ENCODE measurements at regions not wholly inside any gene's neighbourhood (a gene's known extent, or its start where the extent isn't known, plus 50 kb on each side); places are given as distances from the start of the nearest gene placed in this dataset.
"Not testable (repeated sequence)": the region's sequence is repeated elsewhere in the genome, so short reads cannot be mapped to it uniquely, and the experiment has no call there.

- H3K4me3 ChIP-seq (ENCODE audit: low read depth, low read length): no peak overlapping the region
- no peaks in the 10 kb centered on the region for H3K36me3 ChIP-seq (ENCODE audit: control insufficient read depth, insufficient read depth, low read length)
- H3K4me2 ChIP-seq (ENCODE audit: low read length): no peak overlapping the region
- no peaks in the 10 kb centered on the region for H3K4me1 ChIP-seq
- H3K27me3 ChIP-seq (ENCODE audit: control insufficient read depth, insufficient read depth, low read length): no peaks in the 10 kb centered on the region
- no peak overlapping the region for H3K27ac ChIP-seq
- H3K9ac ChIP-seq: no peak overlapping the region
- no peak overlapping the region for H2AFZ ChIP-seq
- no peaks in the 10 kb centered on the region for H3K79me2 ChIP-seq
- TF ChIP-seq CTCF (IDR thresholded peaks at IDR 0.05): no peak
- no peaks in the 10 kb centered on the region for H3K9me3 ChIP-seq (ENCODE audit: control insufficient read depth, low read length)
Observed at GRCh38 chr2:132282911-132283310, 121.2 kb upstream of the ANKRD30BL start.

GRCh38 chr2:132286289-132286911 lies 124.6 kb upstream of the ANKRD30BL start:
- H3K4me2 ChIP-seq (ENCODE audit: low read length); H3K4me1 ChIP-seq; H3K79me2 ChIP-seq; H2AFZ ChIP-seq; H3K4me3 ChIP-seq (ENCODE audit: low read depth, low read length); H3K27ac ChIP-seq; H3K9me3 ChIP-seq (ENCODE audit: control insufficient read depth, low read length); H3K27me3 ChIP-seq (ENCODE audit: control insufficient read depth, insufficient read depth, low read length); H3K36me3 ChIP-seq (ENCODE audit: control insufficient read depth, insufficient read depth, low read length); H3K9ac ChIP-seq: not testable (repeated sequence)

- H3K79me2 ChIP-seq; H3K36me3 ChIP-seq (ENCODE audit: control insufficient read depth, insufficient read depth, low read length); H3K4me2 ChIP-seq (ENCODE audit: low read length); H3K27ac ChIP-seq; H3K27me3 ChIP-seq (ENCODE audit: control insufficient read depth, insufficient read depth, low read length); H3K9me3 ChIP-seq (ENCODE audit: control insufficient read depth, low read length); H3K4me3 ChIP-seq (ENCODE audit: low read depth, low read length); H3K4me1 ChIP-seq; H3K9ac ChIP-seq; H2AFZ ChIP-seq: not testable (repeated sequence)
Observed at GRCh38 chr2:132287910-132288309, 126.2 kb upstream of the ANKRD30BL start.

- H3K4me2 ChIP-seq (ENCODE audit: low read length); H3K9me3 ChIP-seq (ENCODE audit: control insufficient read depth, low read length); H3K9ac ChIP-seq; H2AFZ ChIP-seq; H3K4me3 ChIP-seq (ENCODE audit: low read depth, low read length); H3K36me3 ChIP-seq (ENCODE audit: control insufficient read depth, insufficient read depth, low read length); H3K4me1 ChIP-seq; H3K27ac ChIP-seq; H3K27me3 ChIP-seq (ENCODE audit: control insufficient read depth, insufficient read depth, low read length); H3K79me2 ChIP-seq: not testable (repeated sequence)
Observed at GRCh38 chr2:132289138-132289537, 127.4 kb upstream of the ANKRD30BL start.

GRCh38 chr2:132289812-132290211 lies 126.8 kb upstream of the GPR39 start:
- not testable (repeated sequence) for H2AFZ ChIP-seq; H3K9me3 ChIP-seq (ENCODE audit: control insufficient read depth, low read length); H3K4me2 ChIP-seq (ENCODE audit: low read length); H3K36me3 ChIP-seq (ENCODE audit: control insufficient read depth, insufficient read depth, low read length); H3K4me1 ChIP-seq; H3K79me2 ChIP-seq; H3K27ac ChIP-seq; H3K9ac ChIP-seq; H3K4me3 ChIP-seq (ENCODE audit: low read depth, low read length); H3K27me3 ChIP-seq (ENCODE audit: control insufficient read depth, insufficient read depth, low read length)

- H3K4me1 ChIP-seq; H3K4me3 ChIP-seq (ENCODE audit: low read depth, low read length); H3K27me3 ChIP-seq (ENCODE audit: control insufficient read depth, insufficient read depth, low read length); H3K9ac ChIP-seq; H2AFZ ChIP-seq; H3K9me3 ChIP-seq (ENCODE audit: control insufficient read depth, low read length); H3K4me2 ChIP-seq (ENCODE audit: low read length); H3K79me2 ChIP-seq; H3K36me3 ChIP-seq (ENCODE audit: control insufficient read depth, insufficient read depth, low read length); H3K27ac ChIP-seq: not testable (repeated sequence)
Observed at GRCh38 chr2:132300592-132301378, 115.8 kb upstream of the GPR39 start.

- not testable (repeated sequence) for H3K4me3 ChIP-seq (ENCODE audit: low read depth, low read length); H3K9ac ChIP-seq; H3K79me2 ChIP-seq; H3K4me1 ChIP-seq; H3K9me3 ChIP-seq (ENCODE audit: control insufficient read depth, low read length); H3K36me3 ChIP-seq (ENCODE audit: control insufficient read depth, insufficient read depth, low read length); H3K27ac ChIP-seq; H3K27me3 ChIP-seq (ENCODE audit: control insufficient read depth, insufficient read depth, low read length)
- Histone ChIP-seq H3K4me2 (ENCODE audit: low read length) (peak overlapping the region; percentile 62), H2AFZ (peak overlapping the region; percentile 52)
Observed at GRCh38 chr2:132304661-132305380, 111.8 kb upstream of the GPR39 start.

GRCh38 chr2:132307613-132308198 lies 108.9 kb upstream of the GPR39 start:
- H3K79me2 ChIP-seq; H3K4me1 ChIP-seq; H3K36me3 ChIP-seq (ENCODE audit: control insufficient read depth, insufficient read depth, low read length); H3K4me2 ChIP-seq (ENCODE audit: low read length); H3K9me3 ChIP-seq (ENCODE audit: control insufficient read depth, low read length); H3K27ac ChIP-seq; H3K27me3 ChIP-seq (ENCODE audit: control insufficient read depth, insufficient read depth, low read length); H2AFZ ChIP-seq; H3K4me3 ChIP-seq (ENCODE audit: low read depth, low read length); H3K9ac ChIP-seq: not testable (repeated sequence)

- H3K36me3 ChIP-seq (ENCODE audit: control insufficient read depth, insufficient read depth, low read length); H3K79me2 ChIP-seq; H3K4me1 ChIP-seq; H2AFZ ChIP-seq; H3K9me3 ChIP-seq (ENCODE audit: control insufficient read depth, low read length); H3K27ac ChIP-seq; H3K27me3 ChIP-seq (ENCODE audit: control insufficient read depth, insufficient read depth, low read length); H3K4me2 ChIP-seq (ENCODE audit: low read length); H3K9ac ChIP-seq; H3K4me3 ChIP-seq (ENCODE audit: low read depth, low read length): not testable (repeated sequence)
Observed at GRCh38 chr2:132309203-132309602, 107.4 kb upstream of the GPR39 start.

- H2AFZ ChIP-seq; H3K9ac ChIP-seq; H3K9me3 ChIP-seq (ENCODE audit: control insufficient read depth, low read length): not testable (repeated sequence)
Observed at GRCh38 chr2:132315546-132315945, 101.1 kb upstream of the GPR39 start.

More at GRCh38 chr2:132315546-132315945, 101.1 kb upstream of the GPR39 start:
- H3K4me2 ChIP-seq (ENCODE audit: low read length); H3K79me2 ChIP-seq; H3K27ac ChIP-seq; H3K4me3 ChIP-seq (ENCODE audit: low read depth, low read length); H3K27me3 ChIP-seq (ENCODE audit: control insufficient read depth, insufficient read depth, low read length); H3K36me3 ChIP-seq (ENCODE audit: control insufficient read depth, insufficient read depth, low read length); H3K4me1 ChIP-seq: not testable (repeated sequence)
